C4-2B (cell line): ENCODE measurements at regions not wholly inside any gene's neighbourhood (a gene's known extent, or its start where the extent isn't known, plus 50 kb on each side); places are given as distances from the start of the nearest gene placed in this dataset.

ENCODE experiments used
- ZFX ChIP-seq: fragments of 450-650 bp; IDR thresholded peaks from 2 replicates; pipeline ENCODE4 v1.6.1; 2017
- TF ChIP-seq, protein P1 (sequence below): fragments of 450-650 bp; conservative IDR thresholded peaks from 2 replicates; pipeline ENCODE4 v1.5.1; 2017; ENCODE audit warnings: mild to moderate bottlenecking

DNA sequence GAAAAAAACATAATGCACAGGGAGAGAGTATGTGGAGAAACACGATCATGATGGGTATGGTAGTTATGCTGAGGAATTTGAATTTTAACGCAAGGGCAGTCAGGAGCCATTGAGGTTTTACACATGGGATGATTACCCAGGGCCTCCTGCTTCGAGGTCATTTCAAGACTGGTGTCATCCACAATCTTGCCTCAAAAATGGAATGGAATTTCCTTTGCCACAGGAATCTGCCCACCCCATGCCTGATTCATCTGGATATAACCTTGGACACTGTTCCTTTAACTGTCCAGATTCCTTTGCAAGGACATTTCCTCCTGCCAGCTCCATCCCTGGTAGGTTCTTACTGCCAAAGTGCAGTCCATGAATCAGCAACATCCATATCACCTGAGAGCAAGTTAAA is 655.9 kb upstream of the TENM4 start:
- TF ChIP-seq, protein P1, sequence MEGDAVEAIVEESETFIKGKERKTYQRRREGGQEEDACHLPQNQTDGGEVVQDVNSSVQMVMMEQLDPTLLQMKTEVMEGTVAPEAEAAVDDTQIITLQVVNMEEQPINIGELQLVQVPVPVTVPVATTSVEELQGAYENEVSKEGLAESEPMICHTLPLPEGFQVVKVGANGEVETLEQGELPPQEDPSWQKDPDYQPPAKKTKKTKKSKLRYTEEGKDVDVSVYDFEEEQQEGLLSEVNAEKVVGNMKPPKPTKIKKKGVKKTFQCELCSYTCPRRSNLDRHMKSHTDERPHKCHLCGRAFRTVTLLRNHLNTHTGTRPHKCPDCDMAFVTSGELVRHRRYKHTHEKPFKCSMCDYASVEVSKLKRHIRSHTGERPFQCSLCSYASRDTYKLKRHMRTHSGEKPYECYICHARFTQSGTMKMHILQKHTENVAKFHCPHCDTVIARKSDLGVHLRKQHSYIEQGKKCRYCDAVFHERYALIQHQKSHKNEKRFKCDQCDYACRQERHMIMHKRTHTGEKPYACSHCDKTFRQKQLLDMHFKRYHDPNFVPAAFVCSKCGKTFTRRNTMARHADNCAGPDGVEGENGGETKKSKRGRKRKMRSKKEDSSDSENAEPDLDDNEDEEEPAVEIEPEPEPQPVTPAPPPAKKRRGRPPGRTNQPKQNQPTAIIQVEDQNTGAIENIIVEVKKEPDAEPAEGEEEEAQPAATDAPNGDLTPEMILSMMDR = no peak
- no peak for TF ChIP-seq ZFX
